Activated CD4-positive, alpha-beta memory T cell treated with anti-CD3 and anti-CD28 coated beads, Interleukin-2, amount 10 ng/mL, durations not matched to agents 7 days and 5 days (primary cell): ENCODE measurements at regions not wholly inside any gene's neighbourhood (a gene's known extent, or its start where the extent isn't known, plus 50 kb on each side); places are given as distances from the start of the nearest gene placed in this dataset.

Source experiments
- CTCF ChIA-PET: fragments of 350-600 bp; sonication (Branson Sonifier 250); formaldehyde crosslinking; loops from one replicate; lab custom pipeline; 2021; ENCODE audit warnings: antibody characterized with exemption, inconsistent platforms; lab: Charles Lee
- POLR2A ChIA-PET: fragments of 350-600 bp; sonication (Branson Sonifier 250); formaldehyde crosslinking; loops from one replicate; lab custom pipeline; 2021; ENCODE audit warnings: antibody characterized with exemption; lab: Charles Lee
- DNase-seq: peaks from one replicate; pipeline ENCODE4 v3.0.0-alpha.2; 2020
- H3K27ac Mint-ChIP-seq: one replicate; pipeline ENCODE4 v1.8.0; 2021; ENCODE audit warnings: mild to moderate bottlenecking, mixed read lengths
- H3K27me3 Mint-ChIP-seq: one replicate; pipeline ENCODE4 v1.8.0; 2021; ENCODE audit warnings: mixed read lengths
- H3K36me3 Mint-ChIP-seq: one replicate; pipeline ENCODE4 v1.8.0; 2021; ENCODE audit warnings: low read depth, mixed read lengths
- H3K4me1 Mint-ChIP-seq: one replicate; pipeline ENCODE4 v1.8.0; 2021; ENCODE audit warnings: mixed read lengths
- H3K4me3 Mint-ChIP-seq: one replicate; pipeline ENCODE4 v1.8.0; 2021; ENCODE audit warnings: mild to moderate bottlenecking, mixed read lengths
- H3K9me3 Mint-ChIP-seq: one replicate; pipeline ENCODE4 v1.8.0; 2021; ENCODE audit warnings: mixed read lengths

- H3K9me3 Mint-ChIP-seq, result no peaks in the 10 kb centered on the region
- H3K27ac Mint-ChIP-seq, result no peak overlapping the region
- H3K27me3 Mint-ChIP-seq, result peaks cover 4% of the 10 kb centered on the region
- no peak for DNase-seq
- ChIA-PET POLR2A (no interaction called here), CTCF (no interaction called here)
- H3K36me3 Mint-ChIP-seq, result no peaks in the 10 kb centered on the region
- H3K4me1 Mint-ChIP-seq, result no peaks in the 10 kb centered on the region
- no peak overlapping the region for H3K4me3 Mint-ChIP-seq
Observed at GRCh38 chr2:216553482-216554240, 55.0 kb downstream of the RPL37A start.

- ChIA-PET POLR2A (no interaction called here), CTCF (no interaction called here)
- Mint-ChIP-seq H3K4me1 (no peaks in the 10 kb centered on the region), H3K9me3 (no peaks in the 10 kb centered on the region), H3K27me3 (peaks cover 4% of the 10 kb centered on the region), H3K36me3 (no peaks in the 10 kb centered on the region), H3K27ac (no peak overlapping the region), H3K4me3 (no peak overlapping the region)
- DNase-seq, result no peak
Observed at GRCh38 chr2:216554286-216554685, 55.6 kb downstream of the RPL37A start.

- no peaks in the 10 kb centered on the region for H3K36me3 Mint-ChIP-seq
Observed at GRCh38 chr2:216554755-216555154, 56.1 kb downstream of the RPL37A start.

GRCh38 chr2:216555274-216555673, 56.6 kb downstream of the RPL37A start:
- no peak overlapping the region for H3K4me3 Mint-ChIP-seq
- ChIA-PET CTCF (no interaction called here), POLR2A (no interaction called here)
- peaks cover 5% of the 10 kb centered on the region for H3K27me3 Mint-ChIP-seq
- no peaks in the 10 kb centered on the region for H3K36me3 Mint-ChIP-seq
- no peak for DNase-seq
- no peaks in the 10 kb centered on the region for H3K4me1 Mint-ChIP-seq
- no peaks in the 10 kb centered on the region for H3K9me3 Mint-ChIP-seq
- H3K27ac Mint-ChIP-seq, result no peak overlapping the region

More at GRCh38 chr2:216554755-216555154, 56.1 kb downstream of the RPL37A start:
- CTCF ChIA-PET, result no interaction called here
- no peak for DNase-seq
- H3K27ac Mint-ChIP-seq, result no peak overlapping the region
- H3K4me1 Mint-ChIP-seq, result no peaks in the 10 kb centered on the region
- POLR2A ChIA-PET, result no interaction called here
- no peak overlapping the region for H3K4me3 Mint-ChIP-seq
- H3K9me3 Mint-ChIP-seq, result no peaks in the 10 kb centered on the region
- peaks cover 4% of the 10 kb centered on the region for H3K27me3 Mint-ChIP-seq

GRCh38 chr2:216556202-216556601, 57.6 kb downstream of the RPL37A start:
- Mint-ChIP-seq H3K27me3 (peaks cover 5% of the 10 kb centered on the region), H3K9me3 (no peaks in the 10 kb centered on the region), H3K4me3 (no peak overlapping the region), H3K4me1 (no peaks in the 10 kb centered on the region), H3K36me3 (no peaks in the 10 kb centered on the region), H3K27ac (no peak overlapping the region)
- no peak for DNase-seq
- POLR2A ChIA-PET, result no interaction called here
- CTCF ChIA-PET, result no interaction called here

GRCh38 chr2:216557413-216557812, 58.8 kb downstream of the RPL37A start:
- CTCF ChIA-PET, result interaction anchor here (0.6 kb wide), 1 partner anchor 42 kb away, joined by 3 read pairs; no protein-coding TSS in a partner anchor
- POLR2A ChIA-PET, result no interaction called here
- Mint-ChIP-seq H3K4me1 (no peaks in the 10 kb centered on the region), H3K27ac (no peak overlapping the region), H3K4me3 (no peak overlapping the region), H3K9me3 (no peaks in the 10 kb centered on the region), H3K27me3 (peaks cover 5% of the 10 kb centered on the region), H3K36me3 (no peaks in the 10 kb centered on the region)
- DNase-seq, result no peak

- no peak for DNase-seq
- peaks cover 5% of the 10 kb centered on the region for H3K27me3 Mint-ChIP-seq
- POLR2A ChIA-PET, result no interaction called here
- H3K9me3 Mint-ChIP-seq, result no peaks in the 10 kb centered on the region
- H3K27ac Mint-ChIP-seq, result no peak overlapping the region
- H3K4me1 Mint-ChIP-seq, result no peaks in the 10 kb centered on the region
- no peak overlapping the region for H3K4me3 Mint-ChIP-seq
- H3K36me3 Mint-ChIP-seq, result no peaks in the 10 kb centered on the region
- CTCF ChIA-PET, result interaction anchor here (0.6 kb wide), 1 partner anchor 42 kb away, joined by 3 read pairs; no protein-coding TSS in a partner anchor
Observed at GRCh38 chr2:216557820-216558219, 59.2 kb downstream of the RPL37A start.

- H3K27ac Mint-ChIP-seq, result no peak overlapping the region
- peaks cover 5% of the 10 kb centered on the region for H3K27me3 Mint-ChIP-seq
- no peaks in the 10 kb centered on the region for H3K9me3 Mint-ChIP-seq
- no peak for DNase-seq
- no peak overlapping the region for H3K4me3 Mint-ChIP-seq
- H3K4me1 Mint-ChIP-seq, result no peaks in the 10 kb centered on the region
- POLR2A ChIA-PET, result no interaction called here
- CTCF ChIA-PET, result no interaction called here
- no peaks in the 10 kb centered on the region for H3K36me3 Mint-ChIP-seq
Observed at GRCh38 chr2:216559625-216560156, 61.0 kb downstream of the RPL37A start.

GRCh38 chr2:216560838-216561270, 62.2 kb downstream of the RPL37A start:
- H3K27me3 Mint-ChIP-seq, result peaks cover 6% of the 10 kb centered on the region

GRCh38 chr2:216562696-216563435, 64.2 kb downstream of the RPL37A start:
- ChIA-PET CTCF (interaction anchor here (1.0 kb wide), 1 partner anchor 12 kb away, joined by 3 read pairs; no protein-coding TSS in a partner anchor), POLR2A (no interaction called here)
- Mint-ChIP-seq H3K4me3 (no peak overlapping the region), H3K27ac (no peak overlapping the region), H3K9me3 (no peaks in the 10 kb centered on the region), H3K36me3 (no peaks in the 10 kb centered on the region), H3K27me3 (peaks cover 6% of the 10 kb centered on the region), H3K4me1 (no peaks in the 10 kb centered on the region)
- DNase-seq, result no peak

More at GRCh38 chr2:216560838-216561270, 62.2 kb downstream of the RPL37A start:
- Mint-ChIP-seq H3K4me3 (no peak overlapping the region), H3K36me3 (no peaks in the 10 kb centered on the region), H3K9me3 (no peaks in the 10 kb centered on the region), H3K4me1 (no peaks in the 10 kb centered on the region), H3K27ac (no peak overlapping the region)
- no peak for DNase-seq
- POLR2A ChIA-PET, result no interaction called here
- CTCF ChIA-PET, result no interaction called here

GRCh38 chr2:216563646-216564045, 65.0 kb downstream of the RPL37A start:
- H3K36me3 Mint-ChIP-seq, result no peaks in the 10 kb centered on the region
- POLR2A ChIA-PET, result no interaction called here
- no peaks in the 10 kb centered on the region for H3K4me1 Mint-ChIP-seq
- CTCF ChIA-PET, result interaction anchor here (1.0 kb wide), 1 partner anchor 13 kb away, joined by 3 read pairs; no protein-coding TSS in a partner anchor
- peaks cover 10% of the 10 kb centered on the region for H3K27me3 Mint-ChIP-seq
- DNase-seq, result no peak
- H3K27ac Mint-ChIP-seq, result no peak overlapping the region
- H3K4me3 Mint-ChIP-seq, result no peak overlapping the region
- no peaks in the 10 kb centered on the region for H3K9me3 Mint-ChIP-seq

GRCh38 chr2:216564611-216565010, 66.0 kb downstream of the RPL37A start:
- Mint-ChIP-seq H3K9me3 (no peaks in the 10 kb centered on the region), H3K36me3 (no peaks in the 10 kb centered on the region), H3K27ac (no peak overlapping the region), H3K27me3 (peaks cover 16% of the 10 kb centered on the region), H3K4me1 (no peaks in the 10 kb centered on the region), H3K4me3 (no peak overlapping the region)
- ChIA-PET CTCF (interaction anchor here (0.6 kb wide), 1 partner anchor 216 kb away, joined by 3 read pairs; no protein-coding TSS in a partner anchor), POLR2A (no interaction called here)
- DNase-seq, result no peak

GRCh38 chr2:216565956-216566355, 67.3 kb upstream of the IGFBP2 start:
- no peaks in the 10 kb centered on the region for H3K36me3 Mint-ChIP-seq
- ChIA-PET CTCF (no interaction called here), POLR2A (no interaction called here)
- peaks cover 15% of the 10 kb centered on the region for H3K27me3 Mint-ChIP-seq
- no peak overlapping the region for H3K4me3 Mint-ChIP-seq
- DNase-seq, result no peak
- H3K4me1 Mint-ChIP-seq, result no peaks in the 10 kb centered on the region
- no peak overlapping the region for H3K27ac Mint-ChIP-seq
- no peaks in the 10 kb centered on the region for H3K9me3 Mint-ChIP-seq
